Choroid plexus epithelial cell (primary cell): ENCODE measurements at regions not wholly inside any gene's neighbourhood (a gene's known extent, or its start where the extent isn't known, plus 50 kb on each side); places are given as distances from the start of the nearest gene placed in this dataset.

Experiments used
- DNase-seq: peaks from one replicate; pipeline ENCODE4 v3.0.0-alpha.2; 2010; ENCODE audit warnings: low read depth
- H3K4me3 ChIP-seq: 2 replicates; pipeline ENCODE4 v1.5.1; 2011; ENCODE audit warnings: low read depth, mild to moderate bottlenecking, control low read depth, low read length, moderate library complexity
- TF ChIP-seq, protein P1 (sequence below): conservative IDR thresholded peaks from 2 replicates; pipeline ENCODE4 v1.5.1; 2011; ENCODE audit warnings: low read depth, mild to moderate bottlenecking, control low read depth, inconsistent platforms, low read length, moderate library complexity

DNA sequence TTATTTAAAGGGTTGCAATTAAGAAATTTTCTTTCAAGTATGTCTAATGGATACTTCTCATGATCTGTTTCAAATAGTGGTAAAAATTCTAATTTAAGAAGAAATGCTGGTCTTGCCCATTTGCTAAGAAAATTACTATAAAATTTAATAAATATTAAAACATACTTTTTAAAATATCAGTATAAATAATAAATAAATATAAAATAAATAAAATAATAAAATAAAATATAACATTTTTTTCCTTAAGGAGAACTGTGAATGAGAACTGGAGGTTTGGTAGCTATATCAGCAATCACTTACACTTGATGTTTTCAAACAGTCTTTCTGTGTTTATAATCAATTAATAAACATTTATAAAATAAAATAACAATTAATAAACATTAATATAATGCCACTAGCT is 266.1 kb downstream of the HGF start:
- no peak for DNase-seq
- no peak overlapping the region for H3K4me3 ChIP-seq
- TF ChIP-seq, protein P1, sequence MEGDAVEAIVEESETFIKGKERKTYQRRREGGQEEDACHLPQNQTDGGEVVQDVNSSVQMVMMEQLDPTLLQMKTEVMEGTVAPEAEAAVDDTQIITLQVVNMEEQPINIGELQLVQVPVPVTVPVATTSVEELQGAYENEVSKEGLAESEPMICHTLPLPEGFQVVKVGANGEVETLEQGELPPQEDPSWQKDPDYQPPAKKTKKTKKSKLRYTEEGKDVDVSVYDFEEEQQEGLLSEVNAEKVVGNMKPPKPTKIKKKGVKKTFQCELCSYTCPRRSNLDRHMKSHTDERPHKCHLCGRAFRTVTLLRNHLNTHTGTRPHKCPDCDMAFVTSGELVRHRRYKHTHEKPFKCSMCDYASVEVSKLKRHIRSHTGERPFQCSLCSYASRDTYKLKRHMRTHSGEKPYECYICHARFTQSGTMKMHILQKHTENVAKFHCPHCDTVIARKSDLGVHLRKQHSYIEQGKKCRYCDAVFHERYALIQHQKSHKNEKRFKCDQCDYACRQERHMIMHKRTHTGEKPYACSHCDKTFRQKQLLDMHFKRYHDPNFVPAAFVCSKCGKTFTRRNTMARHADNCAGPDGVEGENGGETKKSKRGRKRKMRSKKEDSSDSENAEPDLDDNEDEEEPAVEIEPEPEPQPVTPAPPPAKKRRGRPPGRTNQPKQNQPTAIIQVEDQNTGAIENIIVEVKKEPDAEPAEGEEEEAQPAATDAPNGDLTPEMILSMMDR = no peak

DNA sequence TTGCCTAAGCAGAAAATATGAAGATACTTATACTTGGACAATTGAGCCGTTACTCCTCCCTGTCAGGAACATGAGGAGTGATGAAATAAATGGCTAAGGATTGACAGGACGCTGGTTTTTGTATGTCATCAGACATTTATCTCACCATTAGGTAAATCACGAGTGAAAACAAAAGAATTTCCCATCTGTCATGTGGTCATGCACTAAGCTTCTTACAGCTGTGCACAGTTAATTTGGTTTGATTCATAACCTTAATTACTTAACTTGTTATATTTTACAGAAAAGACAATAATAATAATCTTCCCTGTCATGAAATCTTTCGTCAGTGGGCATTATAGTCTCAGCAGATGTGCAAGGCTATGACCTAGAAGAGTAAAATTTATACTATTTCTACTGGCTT is 266.5 kb downstream of the HGF start:
- no peak overlapping the region for H3K4me3 ChIP-seq
- DNase-seq = no peak
- TF ChIP-seq, protein P1 = no peak

DNA sequence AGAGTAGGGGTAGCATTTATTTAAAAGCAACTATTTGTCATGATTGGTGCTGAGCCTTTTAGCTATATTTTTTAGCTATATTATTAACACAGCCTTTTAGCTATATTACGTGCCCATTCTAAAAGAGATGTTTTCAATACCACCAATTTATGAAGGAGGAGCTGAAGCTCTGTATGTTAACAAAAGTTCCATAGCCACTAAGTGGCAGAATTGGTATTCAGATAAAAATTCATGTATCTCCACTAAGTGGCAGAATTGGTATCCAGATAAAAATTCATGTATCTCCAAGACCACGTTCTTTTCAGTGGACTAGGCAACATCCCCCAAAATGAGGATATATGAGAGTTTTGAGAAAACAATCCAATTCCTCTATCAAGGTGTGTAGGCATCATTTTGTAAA is 268.6 kb downstream of the HGF start:
- TF ChIP-seq, protein P1 = peak; percentile 49
- H3K4me3 ChIP-seq = no peak overlapping the region
- DNase-seq = peak; percentile 80

DNA sequence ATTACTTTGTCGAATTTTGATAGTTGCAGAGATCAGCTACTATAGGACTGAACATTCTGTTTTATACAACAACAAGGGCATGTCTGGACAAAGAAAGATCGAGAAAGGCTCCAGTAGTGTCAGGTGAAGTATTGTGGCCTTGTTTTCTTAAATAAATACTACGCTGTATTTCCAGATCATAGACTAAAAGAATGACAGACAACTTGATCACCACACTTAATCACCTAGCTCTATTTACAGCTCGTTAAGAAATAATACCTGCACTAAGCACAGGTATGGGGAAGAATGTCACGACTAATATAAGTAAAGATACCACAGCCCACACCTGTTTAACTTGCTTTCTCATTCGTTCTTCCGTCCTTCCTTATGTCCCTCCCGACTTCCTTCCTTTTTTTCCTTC is 269.2 kb downstream of the HGF start:
- no peak for DNase-seq
- H3K4me3 ChIP-seq = no peak overlapping the region
- TF ChIP-seq, protein P1 = no peak

DNA sequence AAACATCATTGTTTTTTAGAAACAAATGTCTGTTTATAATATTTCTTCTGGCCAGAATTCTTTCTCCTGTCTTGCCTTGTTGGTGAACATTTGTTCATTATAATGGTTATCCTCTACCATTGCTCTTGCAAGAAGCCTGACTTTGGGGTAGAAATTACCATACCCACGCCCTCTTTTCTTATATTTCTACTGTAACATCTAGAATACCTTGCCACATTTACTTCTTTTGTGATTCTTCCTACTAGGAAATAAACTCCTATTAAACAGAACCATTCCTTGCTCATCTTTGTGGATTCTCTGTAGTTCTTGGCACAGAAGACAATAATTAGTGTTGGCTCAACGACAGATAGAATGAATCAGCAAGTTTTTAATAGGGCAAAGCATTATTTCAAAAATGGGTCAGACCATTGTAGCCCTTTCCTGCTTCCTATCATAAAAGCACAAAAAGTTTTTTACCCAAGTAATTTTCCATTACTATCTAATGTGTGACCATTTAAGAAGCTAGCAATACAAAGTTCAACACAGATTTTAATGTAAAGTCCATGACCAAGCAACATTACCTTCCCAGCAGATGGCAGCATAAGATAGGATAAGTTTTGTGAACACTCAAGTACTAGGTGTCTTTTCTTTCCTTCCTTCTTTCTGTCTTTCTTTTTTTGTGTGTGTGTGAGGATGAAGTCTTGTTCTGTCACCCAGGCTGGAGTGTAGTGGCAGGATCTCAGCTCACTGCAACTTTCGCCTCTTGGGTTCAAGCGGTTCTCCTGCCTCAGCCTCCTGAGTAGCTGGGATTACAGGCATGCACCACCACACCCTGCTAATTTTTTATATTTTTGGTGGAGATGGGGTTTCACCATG is 270.4 kb downstream of the HGF start:
- peak; percentile 93 for DNase-seq

DNA sequence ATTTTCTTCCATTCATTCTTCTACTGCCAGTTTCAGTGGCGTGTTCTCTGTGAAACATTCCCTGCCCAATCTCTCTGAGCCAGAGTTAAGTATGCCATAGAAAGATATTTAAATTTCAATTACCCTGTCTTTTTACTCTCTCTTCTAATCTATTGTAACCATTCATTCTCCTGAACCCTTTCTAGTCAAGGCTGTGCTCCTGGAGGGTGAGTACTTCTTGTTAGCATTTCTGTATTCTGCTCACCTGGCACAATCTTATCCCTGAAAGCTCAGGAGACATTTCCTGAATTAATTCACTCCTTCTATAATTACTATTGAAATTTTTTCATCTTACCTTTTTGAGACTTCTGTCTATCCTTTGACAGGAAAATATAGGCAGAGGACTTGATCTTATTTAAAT is 271.7 kb downstream of the HGF start:
- TF ChIP-seq, protein P1 = no peak
- H3K4me3 ChIP-seq = no peak overlapping the region
- DNase-seq = no peak

More for the DNA sequence above, 270.4 kb downstream of the HGF start:
- TF ChIP-seq, protein P1 = peak; percentile 63
- no peak overlapping the region for H3K4me3 ChIP-seq

DNA sequence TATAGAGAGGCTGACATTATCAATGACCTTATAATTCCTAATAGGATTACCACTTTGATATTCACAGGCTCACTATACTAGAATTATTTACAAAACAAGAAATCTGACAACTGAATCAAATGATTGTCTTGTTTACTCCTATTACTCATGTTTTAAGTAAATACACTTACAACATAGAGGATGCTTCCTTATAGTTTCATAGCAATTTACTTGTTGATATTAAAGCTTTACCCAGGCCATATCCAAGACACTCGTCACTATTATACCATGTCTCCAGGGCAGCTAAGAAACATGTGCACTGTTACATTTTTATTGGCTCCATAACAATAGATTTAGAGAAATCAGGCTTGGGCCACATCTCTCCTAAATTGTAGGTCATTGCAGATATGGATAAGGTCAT is 276.9 kb downstream of the HGF start:
- DNase-seq = no peak
- TF ChIP-seq, protein P1 = no peak
- no peak overlapping the region for H3K4me3 ChIP-seq
